ENCODE measurements at regions not wholly inside any gene's neighbourhood (a gene's known extent, or its start where the extent isn't known, plus 50 kb on each side); places are given as distances from the start of the nearest gene placed in this dataset.

DNA sequence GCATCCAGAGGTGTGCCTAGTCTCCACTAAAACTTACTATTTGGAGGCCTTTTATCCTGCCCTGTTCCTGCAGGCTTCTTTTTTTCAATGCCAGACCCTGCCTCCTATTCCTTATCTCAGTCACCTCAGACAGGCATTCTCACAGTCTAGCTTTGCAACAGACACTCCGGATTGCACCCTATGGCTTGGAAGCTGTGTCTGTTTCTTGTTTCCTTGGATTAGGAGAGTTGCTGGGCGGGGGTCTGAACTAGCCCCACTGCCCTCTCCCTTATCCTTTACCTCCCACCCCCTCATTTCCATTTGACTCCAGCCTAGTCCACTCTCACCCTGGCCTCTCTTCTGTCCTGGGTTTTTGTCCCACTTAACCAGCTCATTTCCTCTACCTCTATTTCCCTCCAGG is 228.1 kb upstream of the CITED2 start:
- DNase-seq (ENCODE audit: low read depth in 1 of 2, low spot score in 1 of 2), result no peak

DNA sequence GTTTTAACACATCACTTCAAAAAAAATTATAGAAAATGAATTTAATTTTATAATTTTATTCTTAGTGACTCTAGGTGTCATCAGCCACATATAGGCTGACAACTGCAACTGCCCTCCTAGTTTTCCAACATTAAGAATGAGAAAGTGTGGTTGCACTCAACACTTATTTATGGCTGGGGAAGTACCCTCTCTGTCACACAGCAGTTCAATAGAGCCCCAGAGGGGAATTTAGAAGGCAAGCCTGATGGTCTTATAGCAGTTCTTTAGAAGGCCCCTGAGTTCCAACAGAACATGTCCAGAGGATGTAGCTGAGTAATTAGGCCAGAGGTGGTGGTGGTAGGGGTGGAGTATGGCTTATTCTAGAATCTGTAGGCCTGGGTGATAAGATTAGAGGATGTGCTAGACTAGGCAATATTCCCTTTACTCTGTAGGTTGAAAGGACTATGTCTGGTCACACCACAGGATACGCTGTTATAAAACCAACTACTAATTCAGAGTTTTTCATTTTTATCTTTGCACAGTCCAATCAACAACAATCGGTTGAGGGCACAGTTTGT is 226.5 kb upstream of the CITED2 start:
- no peak for DNase-seq (ENCODE audit: low read depth in 1 of 2, low spot score in 1 of 2)

DNA sequence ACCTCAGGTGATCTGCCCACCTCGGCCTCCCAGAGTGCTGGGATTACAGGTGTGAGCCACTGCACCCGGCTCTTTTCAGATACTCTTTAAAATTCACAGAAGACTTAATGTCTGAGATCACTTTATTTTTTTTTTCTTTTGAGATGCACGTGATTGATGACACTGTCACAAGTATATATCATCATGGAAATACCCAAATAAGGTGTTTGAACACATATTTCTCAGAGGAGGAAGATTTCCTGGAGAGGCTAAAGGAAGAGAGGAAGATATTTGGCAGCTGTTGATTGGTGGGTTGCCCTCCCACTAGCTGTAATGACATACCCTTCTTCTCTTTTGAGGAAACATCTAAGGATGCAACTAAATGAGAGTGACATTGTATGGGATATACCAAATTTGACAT is 225.9 kb upstream of the CITED2 start:
- no peak for DNase-seq (ENCODE audit: low read depth in 1 of 2, low spot score in 1 of 2)

DNA sequence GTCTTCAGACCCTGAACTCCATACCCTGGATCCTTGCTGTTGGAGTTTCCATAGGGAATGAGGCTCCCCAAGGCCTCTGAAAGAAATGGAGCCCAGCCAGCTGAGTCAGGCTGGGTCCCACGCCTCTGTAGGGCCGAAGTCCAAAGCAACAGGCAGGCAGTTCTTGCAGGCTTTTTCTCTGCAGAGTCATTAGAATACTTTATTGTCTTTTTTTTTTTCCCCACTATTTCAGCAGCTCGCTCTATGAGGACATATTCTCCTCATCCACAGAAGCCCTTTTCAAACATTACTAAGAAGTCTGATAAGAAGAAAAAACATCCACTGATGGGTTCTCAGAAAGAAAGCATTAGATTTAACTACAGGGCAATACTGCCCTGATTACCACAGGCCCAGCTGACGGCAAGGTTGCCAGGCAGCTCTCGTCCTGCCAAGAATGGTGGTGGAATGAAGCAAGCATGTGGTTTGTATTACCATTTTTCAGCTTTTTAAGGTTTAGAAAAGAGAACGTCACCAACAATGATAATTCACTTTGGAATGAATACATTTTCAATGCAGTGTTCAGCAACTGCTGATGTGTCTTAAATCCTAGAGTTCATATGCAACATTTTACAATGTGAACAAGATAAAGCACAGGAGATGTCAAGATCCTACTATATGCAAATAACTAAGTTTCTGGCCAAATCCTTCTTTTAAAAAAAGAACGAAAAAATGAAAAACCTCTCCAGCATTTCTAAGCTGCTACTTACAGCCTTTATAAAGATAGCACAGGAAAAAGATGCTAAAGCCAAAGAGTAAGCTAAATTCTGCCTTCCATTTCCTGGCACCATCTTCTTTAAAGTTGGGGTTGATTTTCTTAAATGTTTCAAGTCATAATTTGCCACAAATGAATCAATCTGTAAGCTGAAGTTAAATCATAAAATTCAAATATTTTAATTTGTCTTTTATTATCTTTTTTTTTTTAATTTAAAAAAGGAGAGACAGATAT is 223.6 kb upstream of the CITED2 start:
- DNase-seq (ENCODE audit: low read depth in 1 of 2, low spot score in 1 of 2), result no peak

DNA sequence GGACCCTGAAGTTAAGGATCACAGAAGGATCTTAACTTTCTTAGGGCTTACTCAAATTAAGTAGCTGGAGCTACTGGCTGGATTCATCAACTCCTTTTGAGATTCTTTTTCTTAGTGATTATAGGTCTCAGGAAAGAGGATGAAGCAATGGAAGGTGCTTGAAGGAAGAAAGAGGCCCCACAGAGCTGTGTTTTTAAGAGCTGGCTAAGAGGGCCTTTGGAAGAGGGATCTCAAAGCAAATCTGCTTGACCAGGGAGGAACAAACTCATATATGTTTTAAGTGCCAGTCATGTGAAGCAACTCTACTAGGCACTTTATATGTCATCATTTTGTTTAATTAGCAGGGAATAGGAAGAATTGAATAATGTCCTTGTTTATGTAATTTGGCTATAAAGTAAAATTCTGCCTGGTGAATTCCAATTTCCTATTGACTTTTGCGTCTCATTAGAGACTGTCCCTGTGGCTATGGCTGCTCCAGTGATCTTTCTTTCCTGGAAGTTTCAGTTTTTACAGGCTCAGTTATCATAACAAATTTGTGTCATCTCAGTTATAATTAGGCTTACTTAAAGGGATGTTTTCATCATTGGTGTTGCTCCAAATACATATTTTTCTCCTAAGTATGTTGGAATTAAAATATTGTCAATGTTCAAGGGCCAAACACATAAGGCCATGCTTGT is 222.8 kb upstream of the CITED2 start:
- DNase-seq (ENCODE audit: low read depth in 1 of 2, low spot score in 1 of 2), result no peak

DNA sequence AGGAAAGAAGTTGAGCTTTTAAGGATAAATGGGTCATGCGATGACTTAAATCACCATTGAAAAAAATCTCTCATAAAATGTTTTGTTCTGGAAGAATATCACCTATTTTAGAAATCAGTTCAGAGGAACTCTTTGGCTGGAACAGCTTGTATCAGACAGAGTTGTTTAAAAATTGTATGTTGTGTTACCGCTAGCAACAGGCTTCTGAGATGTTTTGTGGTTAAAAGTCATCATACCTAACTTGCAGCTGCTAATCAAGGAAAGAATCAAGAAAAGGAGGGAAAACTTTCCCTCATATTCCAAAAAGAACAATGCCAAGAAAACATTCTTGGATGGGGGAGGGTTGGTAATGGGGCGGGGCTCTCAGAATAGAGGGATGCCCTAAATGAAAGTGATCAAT is 220.7 kb upstream of the CITED2 start:
- no peak for DNase-seq (ENCODE audit: low read depth in 1 of 2, low spot score in 1 of 2)

DNA sequence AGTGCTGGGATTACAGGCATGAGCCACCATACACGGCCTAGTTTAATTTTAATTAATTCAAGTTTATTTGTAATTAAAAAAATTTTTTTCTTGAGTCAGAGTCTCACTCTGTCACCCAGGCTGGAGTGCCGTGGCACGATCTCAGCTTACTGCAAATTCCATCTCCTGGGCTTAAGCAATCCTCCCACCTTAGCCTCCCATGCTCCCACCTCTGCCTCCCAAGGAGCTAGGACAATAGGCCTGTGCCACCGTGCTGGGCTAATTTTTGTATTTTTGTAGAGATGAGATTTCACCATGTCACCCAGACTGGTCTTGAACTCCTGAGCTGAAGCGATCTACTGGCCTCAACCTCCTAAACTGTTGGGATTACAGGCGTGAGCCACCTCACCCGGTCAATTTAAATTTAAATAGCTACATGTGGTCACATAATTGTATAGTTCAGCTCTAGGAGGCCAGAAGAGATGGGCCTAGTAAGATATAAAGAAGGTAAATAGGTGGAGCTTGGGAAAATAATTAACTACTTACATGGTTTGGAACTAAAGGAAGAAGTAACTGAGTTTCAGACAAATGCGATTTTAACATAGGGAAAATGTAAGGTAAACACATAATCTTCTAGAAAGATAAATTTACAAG is 220.0 kb upstream of the CITED2 start:
- DNase-seq (ENCODE audit: low read depth in 1 of 2, low spot score in 1 of 2), result no peak

DNA sequence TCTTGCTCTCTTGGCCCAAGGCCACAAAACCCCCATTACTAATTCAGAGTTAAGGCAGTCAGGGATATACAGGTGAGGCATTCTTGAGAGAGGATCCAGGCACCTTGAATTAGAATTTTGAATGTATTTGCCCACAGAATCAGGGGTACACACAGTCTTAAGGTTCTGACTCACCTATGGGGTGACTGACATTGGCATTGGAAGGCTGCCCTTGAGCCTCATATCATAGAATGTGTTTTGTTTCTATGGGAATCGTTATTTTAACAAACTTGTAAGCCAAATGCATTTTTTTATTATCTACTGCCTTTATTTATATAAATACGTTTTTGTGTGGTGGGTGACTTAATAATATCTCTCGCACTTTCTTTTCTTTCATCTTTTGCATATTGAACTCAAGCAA is 218.6 kb upstream of the CITED2 start:
- DNase-seq (ENCODE audit: low read depth in 1 of 2, low spot score in 1 of 2), result no peak

DNA sequence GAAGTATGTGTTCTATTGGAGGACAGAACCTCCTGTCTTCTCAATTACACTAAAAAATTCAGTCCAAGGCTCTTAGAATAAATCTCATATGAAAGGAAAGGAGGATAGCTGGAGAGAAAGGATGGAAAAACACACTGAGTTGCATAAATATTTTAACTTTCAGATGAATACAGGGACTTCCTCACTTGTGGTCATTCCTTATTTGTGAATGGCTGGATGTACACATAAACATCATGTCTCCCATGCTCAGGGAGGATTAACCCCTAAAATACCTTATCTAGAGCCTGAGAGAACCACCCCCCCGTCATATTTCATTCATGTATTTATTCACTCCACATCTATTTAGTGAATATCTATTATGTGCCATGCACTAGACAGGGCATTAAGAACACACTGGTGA is 217.6 kb upstream of the CITED2 start:
- no peak for DNase-seq (ENCODE audit: low read depth in 1 of 2, low spot score in 1 of 2)

DNA sequence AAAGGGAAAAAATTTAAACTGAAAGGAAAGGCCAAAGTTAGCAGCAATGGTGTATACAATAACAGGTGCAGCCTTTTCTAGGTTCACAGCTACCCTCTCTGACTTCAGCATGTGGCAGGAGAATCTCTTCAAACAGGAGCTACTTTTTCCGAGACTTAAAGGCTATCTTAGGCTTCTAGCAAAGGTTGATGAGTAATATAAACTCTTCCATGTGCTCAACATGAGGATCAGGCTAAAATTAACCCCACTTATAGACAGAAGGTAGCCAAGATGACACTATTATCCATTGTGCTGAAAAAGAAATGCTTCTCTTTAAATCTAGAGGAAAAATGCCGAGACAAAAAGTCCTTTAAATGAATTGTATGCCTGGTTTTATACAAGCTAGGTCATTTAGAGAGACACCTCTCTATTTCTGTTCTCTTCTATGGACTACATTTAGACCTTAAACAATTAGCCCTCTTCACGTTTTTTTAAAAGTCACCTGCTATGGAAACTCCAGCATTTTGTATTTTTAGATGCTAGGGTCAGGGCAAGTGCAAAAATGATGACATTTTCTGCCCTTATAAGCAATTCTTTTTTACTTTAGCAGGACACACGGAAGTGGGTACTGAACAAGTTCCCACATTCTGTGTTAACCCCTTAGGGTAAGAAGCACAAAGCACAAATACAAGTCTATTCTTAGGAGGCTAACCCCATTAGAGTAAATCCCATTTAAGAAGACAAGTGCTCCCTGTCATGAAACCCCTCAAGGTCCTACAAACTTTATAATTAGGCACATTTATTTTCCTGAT is 216.8 kb upstream of the CITED2 start:
- DNase-seq (ENCODE audit: low read depth in 1 of 2, low spot score in 1 of 2), result no peak

DNA sequence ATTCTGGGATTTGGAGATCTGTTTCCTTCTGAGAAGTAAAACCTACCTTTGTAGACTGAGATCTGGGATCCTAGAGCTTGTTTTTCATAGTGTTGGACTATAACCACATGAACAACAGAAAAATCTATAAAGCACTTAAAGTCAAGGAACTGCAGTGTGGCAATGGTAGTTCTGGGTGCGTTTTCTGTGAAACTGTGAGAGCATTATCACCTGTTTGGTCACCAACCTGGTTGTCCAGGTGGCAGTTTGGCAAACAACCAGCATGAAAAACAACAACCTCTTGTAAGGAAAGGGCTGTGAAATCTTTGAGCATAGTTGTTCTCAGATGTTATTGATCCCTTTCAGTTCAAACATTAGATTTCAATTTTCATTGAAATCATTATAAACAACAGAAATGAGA is 215.8 kb upstream of the CITED2 start:
- no peak for DNase-seq (ENCODE audit: low read depth in 1 of 2, low spot score in 1 of 2)

DNA sequence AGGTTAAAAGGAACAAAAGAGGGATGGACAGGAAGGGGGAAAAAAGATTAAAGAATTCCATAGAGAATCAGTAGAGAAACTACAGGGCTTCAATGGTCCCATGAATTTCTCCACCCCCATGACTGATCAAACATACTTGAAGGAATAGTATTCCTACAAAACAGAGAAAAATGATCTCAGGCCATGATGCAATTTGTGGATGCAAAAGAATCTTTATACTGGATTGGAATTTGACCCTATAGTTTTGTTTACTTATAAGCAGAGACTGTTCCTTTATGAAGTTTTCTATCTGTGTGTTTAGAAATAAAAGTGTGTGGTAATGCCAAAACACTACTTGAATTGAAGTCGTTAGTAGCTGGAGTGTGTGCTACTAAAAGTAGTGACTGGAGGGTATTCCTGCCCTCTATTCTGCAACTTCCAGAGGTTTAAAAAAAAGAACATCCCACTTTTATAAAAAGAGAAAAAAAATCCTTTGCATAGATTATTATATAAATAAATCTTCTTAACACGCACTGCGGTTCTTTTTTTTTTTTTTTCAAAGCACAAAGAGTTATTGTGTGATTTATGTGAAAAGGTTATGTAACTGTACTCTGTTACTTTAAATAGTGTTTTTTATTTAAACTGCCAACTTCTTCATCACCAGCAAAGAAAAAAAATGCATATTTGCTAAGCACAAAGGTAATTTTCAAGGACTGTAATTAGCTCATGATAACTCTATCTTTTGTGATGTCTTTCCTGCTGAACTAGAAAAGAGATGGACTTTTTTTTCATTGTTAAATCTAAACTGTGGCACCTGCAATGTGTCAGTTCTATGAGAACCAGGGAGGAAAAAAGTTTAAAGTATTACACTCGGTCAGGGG is 214.5 kb upstream of the CITED2 start:
- no peak for DNase-seq (ENCODE audit: low read depth in 1 of 2, low spot score in 1 of 2)

DNA sequence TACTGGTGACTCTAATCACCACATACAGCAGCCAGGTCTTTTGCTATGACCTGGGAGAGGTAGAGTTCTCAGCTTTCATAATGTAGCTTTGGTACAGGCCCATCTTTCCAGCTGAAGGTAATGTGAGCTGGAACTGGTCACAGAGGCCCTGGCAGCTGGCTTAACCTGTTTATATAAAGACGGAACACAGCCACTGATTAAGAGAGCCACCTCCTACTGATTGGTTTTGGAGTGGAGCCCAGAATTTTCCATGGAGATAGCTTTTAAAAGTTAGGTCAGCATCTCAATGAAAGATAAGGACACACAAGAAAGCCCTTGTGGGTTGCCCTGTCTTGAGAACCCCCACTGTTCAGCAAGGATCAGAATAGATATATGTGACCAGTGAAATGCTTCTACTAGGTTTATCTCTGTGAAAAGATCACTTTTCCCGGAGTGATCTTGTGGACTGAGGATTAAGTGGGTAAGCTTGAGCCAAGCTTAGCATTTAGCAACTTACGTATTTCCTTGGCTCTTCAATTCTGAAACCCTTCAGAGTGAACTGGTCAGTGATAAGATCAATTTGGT is 213.7 kb upstream of the CITED2 start:
- DNase-seq (ENCODE audit: low read depth in 1 of 2, low spot score in 1 of 2), result no peak

DNA sequence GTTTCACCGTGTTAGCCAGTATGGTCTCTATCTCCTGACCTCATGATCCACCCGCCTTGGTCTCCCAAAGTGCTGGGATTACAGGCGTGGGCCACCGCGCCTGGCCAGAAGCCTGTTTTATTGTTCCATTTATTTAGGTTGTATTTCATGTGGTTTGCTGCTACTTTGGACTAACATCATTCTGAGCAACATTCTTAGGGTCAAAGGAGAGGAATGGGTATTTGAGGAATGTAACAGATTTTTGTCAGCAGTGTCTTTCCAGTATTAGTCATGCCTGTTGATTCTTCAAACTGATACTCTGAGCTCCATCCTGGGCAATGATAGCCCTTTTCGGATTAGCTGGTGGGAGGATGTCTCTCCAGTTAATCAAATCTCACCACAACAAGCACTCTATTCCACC is 213.0 kb upstream of the CITED2 start:
- DNase-seq (ENCODE audit: low read depth in 1 of 2, low spot score in 1 of 2), result no peak

DNA sequence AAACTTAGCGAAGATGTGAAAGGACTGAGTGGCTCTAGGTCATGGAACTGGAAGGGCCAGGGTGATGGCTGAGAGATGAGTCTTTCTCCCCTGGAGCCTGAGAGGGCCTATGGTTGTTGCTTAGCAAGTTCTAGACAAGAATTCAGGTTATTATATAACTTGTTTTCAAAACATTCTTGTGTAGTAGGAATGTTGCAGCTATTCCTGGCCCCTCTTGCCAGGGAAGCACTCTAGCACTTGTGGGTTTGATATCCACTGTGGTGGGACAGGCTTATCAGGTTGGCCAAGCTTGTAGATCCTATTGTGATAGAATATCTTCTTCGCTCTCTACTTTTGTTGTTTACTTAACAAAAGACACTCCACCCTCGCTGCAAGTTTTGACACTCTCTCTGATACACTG is 211.8 kb upstream of the CITED2 start:
- DNase-seq (ENCODE audit: low read depth in 1 of 2, low spot score in 1 of 2), result no peak

DNA sequence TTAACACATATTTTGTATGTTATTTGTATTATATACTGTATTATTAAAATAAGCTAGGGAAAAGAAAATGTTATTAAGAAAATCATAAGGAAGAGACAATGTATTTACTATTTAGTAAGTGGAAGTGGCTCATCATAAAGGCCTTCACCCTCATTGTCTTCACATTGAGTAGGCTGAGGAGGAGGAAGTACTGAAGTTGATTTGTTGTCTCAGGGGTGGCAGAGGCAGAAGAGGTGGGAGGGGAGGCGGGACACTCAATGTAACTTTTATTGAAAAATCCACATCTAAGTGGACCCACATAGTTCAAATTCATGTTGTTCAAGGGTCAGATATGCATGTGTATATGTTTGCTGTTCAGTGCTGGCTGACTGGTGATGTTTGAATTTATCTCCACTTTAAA is 210.2 kb upstream of the CITED2 start:
- no peak for DNase-seq (ENCODE audit: low read depth in 1 of 2, low spot score in 1 of 2)

DNA sequence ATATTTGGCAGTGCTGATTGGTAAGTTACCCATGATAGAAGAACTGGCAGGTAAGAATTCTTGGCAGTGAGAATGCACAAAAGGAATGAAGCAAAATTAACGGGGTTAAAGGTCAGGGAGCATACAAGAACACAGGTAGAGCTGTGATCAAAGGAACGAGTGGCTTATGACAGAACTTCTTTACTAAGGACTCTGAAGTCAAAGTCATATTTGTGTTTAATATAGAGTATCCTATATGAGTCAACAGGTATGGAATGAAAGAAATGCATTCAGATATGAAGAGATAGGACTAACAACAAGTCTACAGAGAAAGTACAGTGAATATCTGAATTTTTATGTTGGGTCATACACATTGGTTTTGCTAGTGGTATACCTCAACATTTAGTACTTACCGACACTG is 209.0 kb upstream of the CITED2 start:
- DNase-seq (ENCODE audit: low read depth in 1 of 2, low spot score in 1 of 2), result no peak

DNA sequence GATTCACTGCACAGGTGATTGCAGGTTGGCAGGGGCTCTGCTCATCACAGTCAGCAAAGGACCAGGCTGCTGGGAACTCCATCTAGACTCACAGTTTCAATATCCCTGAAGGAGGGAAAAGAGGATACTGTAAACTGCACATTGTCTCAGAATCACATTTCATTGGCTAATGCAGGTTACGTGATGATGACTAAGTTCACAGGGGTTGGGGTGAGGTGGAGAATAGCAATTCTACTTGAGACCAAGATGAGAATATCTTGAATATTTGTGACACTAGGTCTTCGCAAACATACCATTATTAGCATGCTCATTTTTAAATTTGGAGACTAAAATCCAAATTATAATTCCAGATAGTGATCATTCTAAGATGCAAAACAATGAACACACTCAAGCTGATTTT is 208.5 kb upstream of the CITED2 start:
- DNase-seq (ENCODE audit: low read depth in 1 of 2, low spot score in 1 of 2), result no peak

DNA sequence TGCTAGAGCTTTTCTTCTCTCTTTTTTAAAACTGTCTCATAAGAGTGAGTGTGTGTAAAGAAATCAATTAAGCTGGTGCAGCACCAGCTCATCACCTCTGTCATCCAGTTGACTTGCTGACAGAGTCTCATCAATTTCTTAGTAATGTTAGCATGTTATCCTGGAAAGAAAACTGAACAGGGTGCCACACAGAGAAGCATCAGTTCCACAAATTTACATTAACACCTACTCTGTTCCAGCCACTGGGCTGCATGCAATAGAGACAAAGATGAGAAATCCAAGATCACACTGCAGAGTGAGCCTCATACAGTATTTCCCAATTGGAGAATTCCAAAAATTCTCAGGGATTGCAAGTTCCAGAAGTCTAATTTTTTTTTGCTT is 207.0 kb upstream of the CITED2 start:
- DNase-seq (ENCODE audit: low read depth in 1 of 2, low spot score in 1 of 2), result no peak
